Thyroid gland (tissue), 4 donors: ENCODE measurements at regions not wholly inside any gene's neighbourhood (a gene's known extent, or its start where the extent isn't known, plus 50 kb on each side); places are given as distances from the start of the nearest gene placed in this dataset.

ENCODE experiments used
- DNase-seq, 2 donors: peaks; one replicate each; pipeline ENCODE4 v3.0.0-alpha.2; 2019
- H3K27ac ChIP-seq, 3 donors: fragments of 200-600 bp; sonication (generic); 1 replicate in 2 of 3; 2 replicates in 1 of 3; pipeline ENCODE4 v1.5.1; 2016 to 2019; ENCODE audit warnings: mild to moderate bottlenecking in 1 of 3, moderate library complexity in 1 of 3
- H3K27me3 ChIP-seq: fragments of 200-600 bp; sonication (generic); one replicate; pipeline ENCODE4 v1.5.1; 2019
- H3K36me3 ChIP-seq, 2 donors: fragments of 200-600 bp; sonication (generic); one replicate each; pipeline ENCODE4 v1.5.1; 2016 to 2019
- H3K4me1 ChIP-seq, 2 donors: fragments of 200-600 bp; sonication (generic); one replicate each; pipeline ENCODE4 v1.5.1; 2017 to 2019
- H3K4me3 ChIP-seq, 3 donors: fragments of 200-600 bp; sonication (generic); replicated peaks in 1 of 3; 1 replicate in 2 of 3; 2 replicates in 1 of 3; pipeline ENCODE4 v1.5.1; 2016; ENCODE audit warnings: mild to moderate bottlenecking in 1 of 3
- H3K9me3 ChIP-seq: fragments of 200-600 bp; sonication (generic); one replicate; pipeline ENCODE4 v1.5.1; 2017
- POLR2A ChIP-seq, 2 donors: fragments of 450-650 bp; IDR thresholded peaks; one replicate each; pipeline ENCODE4 v1.6.1; 2017; ENCODE audit warnings: antibody characterized with exemption in 2 of 2, mild to moderate bottlenecking in 2 of 2, moderate library complexity in 1 of 2
- WGBS, 2 donors: methylation state at CpG; one replicate each; pipeline ENCODE4 v1.1.5; 2017; 5-methylcytosine and 5-hydroxymethylcytosine counted together
- intact Hi-C: fragments of 100-400 bp; cut with DNase I; formaldehyde crosslinking; loops from one replicate; pipeline ENCODE4 v1.15.1; 2023
- TF ChIP-seq, protein P1 (sequence below), 6 experiments: fragments of 200-600 bp in 3 of 6; fragments of 450-650 bp in 3 of 6; sonication (generic) in 3 of 6; IDR thresholded peaks; one replicate each; pipeline ENCODE4 v1.5.1; 2016 to 2019; ENCODE audit warnings: antibody characterized with exemption in 6 of 6, mild to moderate bottlenecking in 2 of 6, inconsistent platforms in 1 of 6, moderate library complexity in 1 of 6

- TF ChIP-seq, protein P1, sequence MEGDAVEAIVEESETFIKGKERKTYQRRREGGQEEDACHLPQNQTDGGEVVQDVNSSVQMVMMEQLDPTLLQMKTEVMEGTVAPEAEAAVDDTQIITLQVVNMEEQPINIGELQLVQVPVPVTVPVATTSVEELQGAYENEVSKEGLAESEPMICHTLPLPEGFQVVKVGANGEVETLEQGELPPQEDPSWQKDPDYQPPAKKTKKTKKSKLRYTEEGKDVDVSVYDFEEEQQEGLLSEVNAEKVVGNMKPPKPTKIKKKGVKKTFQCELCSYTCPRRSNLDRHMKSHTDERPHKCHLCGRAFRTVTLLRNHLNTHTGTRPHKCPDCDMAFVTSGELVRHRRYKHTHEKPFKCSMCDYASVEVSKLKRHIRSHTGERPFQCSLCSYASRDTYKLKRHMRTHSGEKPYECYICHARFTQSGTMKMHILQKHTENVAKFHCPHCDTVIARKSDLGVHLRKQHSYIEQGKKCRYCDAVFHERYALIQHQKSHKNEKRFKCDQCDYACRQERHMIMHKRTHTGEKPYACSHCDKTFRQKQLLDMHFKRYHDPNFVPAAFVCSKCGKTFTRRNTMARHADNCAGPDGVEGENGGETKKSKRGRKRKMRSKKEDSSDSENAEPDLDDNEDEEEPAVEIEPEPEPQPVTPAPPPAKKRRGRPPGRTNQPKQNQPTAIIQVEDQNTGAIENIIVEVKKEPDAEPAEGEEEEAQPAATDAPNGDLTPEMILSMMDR (IDR thresholded peaks at IDR 0.05) = no peak
- TF ChIP-seq POLR2A (IDR thresholded peaks at IDR 0.05) = no peak
- no peak overlapping the region for H3K4me3 ChIP-seq
- intact Hi-C loops = no loop called here
- H3K27me3 ChIP-seq = no peaks in the 10 kb centered on the region
- no peaks in the 10 kb centered on the region for H3K4me1 ChIP-seq
- H3K9me3 ChIP-seq = no peaks in the 10 kb centered on the region
- 59 to 78% methylated on average over 1 of the region's 1 CpG for WGBS, 2 donors
- H3K27ac ChIP-seq = no peak overlapping the region
- H3K36me3 ChIP-seq = no peaks in the 10 kb centered on the region
- no peak for DNase-seq
Measured at GRCh38 chr6:148027201-148027600, 315.4 kb upstream of the SASH1 start.

DNA sequence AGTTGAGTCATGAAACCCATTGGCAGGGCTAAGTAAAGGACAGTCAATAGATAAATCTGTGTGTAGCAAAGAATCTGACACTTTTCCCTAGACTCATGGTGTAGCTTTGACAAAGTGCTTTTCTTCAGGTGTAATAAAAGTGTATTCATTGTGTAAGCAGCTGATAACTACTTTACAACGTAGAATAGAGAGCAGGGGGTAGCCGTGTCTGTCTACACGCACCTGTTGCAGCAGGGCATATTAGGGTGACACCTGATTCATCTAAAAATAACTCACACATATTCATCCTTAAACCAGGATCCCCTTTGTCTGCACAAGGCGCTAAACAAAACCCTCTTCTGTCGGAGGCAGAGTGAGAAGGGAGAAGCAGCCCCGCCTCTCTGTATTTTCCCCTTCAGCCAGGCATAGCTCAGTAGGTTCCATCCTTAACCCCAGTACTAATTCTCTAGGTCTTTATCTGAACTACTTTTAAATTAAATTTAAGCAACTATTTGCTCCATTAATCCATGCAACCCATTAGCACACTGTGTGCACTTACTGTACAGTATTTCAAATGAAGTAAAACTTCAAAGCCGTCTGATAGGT is 306.7 kb upstream of the SASH1 start:
- Histone ChIP-seq H3K9me3 (no peaks in the 10 kb centered on the region), H3K4me3 (no peak overlapping the region), H3K27ac (no peak overlapping the region), H3K4me1 (no peaks in the 10 kb centered on the region), H3K36me3 (no peaks in the 10 kb centered on the region), H3K27me3 (no peaks in the 10 kb centered on the region)
- no peak for DNase-seq
- WGBS, 2 donors = 87 to 95% methylated on average over 7 of the region's 7 CpGs
- intact Hi-C loops = no loop called here
- TF ChIP-seq, protein P1 (IDR thresholded peaks at IDR 0.05) = no peak
- TF ChIP-seq POLR2A (IDR thresholded peaks at IDR 0.05) = no peak

- no peak overlapping the region for H3K27ac ChIP-seq
- no peak overlapping the region for H3K4me3 ChIP-seq
- no peaks in the 10 kb centered on the region for H3K27me3 ChIP-seq
- TF ChIP-seq, protein P1 (IDR thresholded peaks at IDR 0.05) = no peak
- TF ChIP-seq POLR2A (IDR thresholded peaks at IDR 0.05) = no peak
- intact Hi-C loops = no loop called here
- H3K36me3 ChIP-seq = no peaks in the 10 kb centered on the region
- 85 to 94% methylated on average over 3 of the region's 3 CpGs for WGBS, 2 donors
- H3K4me1 ChIP-seq = no peaks in the 10 kb centered on the region
- no peaks in the 10 kb centered on the region for H3K9me3 ChIP-seq
- DNase-seq = no peak
Measured at GRCh38 chr6:148037496-148037895, 305.1 kb upstream of the SASH1 start.

- intact Hi-C loops = no loop called here
- 79 to 89% methylated on average over 4 of the region's 4 CpGs for WGBS, 2 donors
- DNase-seq = no peak
- Histone ChIP-seq H3K27ac (no peak overlapping the region), H3K9me3 (no peaks in the 10 kb centered on the region), H3K4me1 (no peaks in the 10 kb centered on the region), H3K27me3 (no peaks in the 10 kb centered on the region), H3K4me3 (no peak overlapping the region), H3K36me3 (no peaks in the 10 kb centered on the region)
- no peak for TF ChIP-seq POLR2A (IDR thresholded peaks at IDR 0.05)
- TF ChIP-seq, protein P1 (IDR thresholded peaks at IDR 0.05) = no peak
Measured at GRCh38 chr6:148041546-148041945, 301.1 kb upstream of the SASH1 start.

DNA sequence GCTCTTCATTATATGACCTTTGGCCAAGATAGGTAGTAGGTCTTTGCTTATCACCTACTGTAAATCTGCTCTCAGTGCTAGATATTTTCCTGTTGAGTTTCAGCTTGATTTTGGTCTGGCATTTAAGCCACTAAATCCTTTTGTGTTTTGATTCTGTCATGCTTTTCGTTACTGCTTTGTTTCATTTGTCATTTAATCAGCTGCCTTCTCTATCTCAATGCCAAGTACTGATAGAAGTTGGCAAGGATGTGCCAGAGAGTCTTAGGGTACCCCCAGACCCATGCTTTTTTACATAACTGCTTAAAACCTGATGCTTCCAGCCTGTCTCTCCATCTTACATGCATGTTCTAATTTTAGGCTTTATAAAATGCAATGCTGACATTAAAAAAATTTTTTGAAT is 300.1 kb upstream of the SASH1 start:
- no peaks in the 10 kb centered on the region for H3K9me3 ChIP-seq
- intact Hi-C loops = no loop called here
- H3K27ac ChIP-seq = no peak overlapping the region
- H3K27me3 ChIP-seq = no peaks in the 10 kb centered on the region
- WGBS, 2 donors = 75 to 96% methylated on average over 1 of the region's 1 CpG
- H3K36me3 ChIP-seq = no peaks in the 10 kb centered on the region
- DNase-seq = no peak
- TF ChIP-seq, protein P1 (IDR thresholded peaks at IDR 0.05) = no peak
- TF ChIP-seq POLR2A (IDR thresholded peaks at IDR 0.05) = no peak
- H3K4me3 ChIP-seq = no peak overlapping the region
- no peaks in the 10 kb centered on the region for H3K4me1 ChIP-seq
